IMR-90 (cell line): ENCODE measurements at regions not wholly inside any gene's neighbourhood (a gene's known extent, or its start where the extent isn't known, plus 50 kb on each side); places are given as distances from the start of the nearest gene placed in this dataset.

Source experiments
- ATAC-seq: fragments of 200-7000 bp; cut with Tn5 transposase; 2 replicates; pipeline ENCODE4 v1.9.1; 2020; ENCODE audit warnings: low read depth, mild to moderate bottlenecking, moderate library complexity
- BruUV-seq: library from RNA; stranded (reverse); fragments of 400-500 nt; replicated peaks from 2 replicates; lab custom pipeline; 2021; lab: Mats Ljungman, UMichigan
- CTCF ChIA-PET: fragments of 300-600 bp; formaldehyde crosslinking; extraction: SDS; loops from one replicate; lab custom pipeline; 2021; ENCODE audit warnings: antibody characterized with exemption; lab: Yijun Ruan, JAX
- POLR2A ChIA-PET: fragments of 300-600 bp; sonication (Branson Sonifier 250); formaldehyde crosslinking; loops from one replicate; lab custom pipeline; 2022; ENCODE audit warnings: antibody characterized with exemption; ENCODE audit not compliant: unreplicated experiment; lab: Charles Lee
- DNase-seq: peaks from one replicate; pipeline ENCODE4 v3.0.0; 2013
- H2AFZ ChIP-seq: replicated peaks from 2 replicates; pipeline ENCODE3; 2013; ENCODE audit warnings: low read length, mild to moderate bottlenecking; ENCODE audit not compliant: poor library complexity
- H2AK5ac ChIP-seq: 2 replicates; pipeline ENCODE4 v1.6.1; 2013; ENCODE audit warnings: low read depth, low read length, inconsistent platforms
- H2AK9ac ChIP-seq: replicated peaks from 2 replicates; pipeline ENCODE3; 2013; ENCODE audit warnings: mild to moderate bottlenecking, low read depth, low read length, moderate library complexity; ENCODE audit not compliant: poor library complexity
- H2BK120ac ChIP-seq: 2 replicates; pipeline ENCODE4 v1.6.1; 2013; ENCODE audit warnings: low read depth, low read length, inconsistent platforms
- H2BK15ac ChIP-seq: 3 replicates; pipeline ENCODE4 v1.6.1; 2013; ENCODE audit warnings: low read depth, low read length, inconsistent platforms
- H2BK20ac ChIP-seq: 2 replicates; pipeline ENCODE4 v1.6.1; 2013; ENCODE audit warnings: low read depth, mild to moderate bottlenecking, inconsistent platforms, low read length, moderate library complexity
- H2BK5ac ChIP-seq: 2 replicates; pipeline ENCODE4 v1.6.1; 2013; ENCODE audit warnings: mild to moderate bottlenecking, low read depth, low read length, inconsistent platforms; ENCODE audit not compliant: poor library complexity, severe bottlenecking
- H3K14ac ChIP-seq: replicated peaks from 2 replicates; pipeline ENCODE4 v1.6.1; 2013; ENCODE audit warnings: low read depth, low read length, inconsistent platforms
- H3K18ac ChIP-seq: 2 replicates; pipeline ENCODE4 v1.6.1; 2013; ENCODE audit warnings: low read depth, low read length, control low read depth
- H3K23ac ChIP-seq: 2 replicates; pipeline ENCODE4 v1.6.1; 2013; ENCODE audit warnings: low read depth, low read length, inconsistent platforms
- H3K27ac ChIP-seq: 2 replicates; pipeline ENCODE4 v1.5.1; 2013; ENCODE audit warnings: mild to moderate bottlenecking, control low read depth, low read length; ENCODE audit not compliant: insufficient read depth
- H3K27me3 ChIP-seq: 2 replicates; pipeline ENCODE4 v1.6.1; 2013; ENCODE audit warnings: low read length; ENCODE audit not compliant: control insufficient read depth, insufficient read depth
- H3K36me3 ChIP-seq: 2 replicates; pipeline ENCODE4 v1.6.1; 2013; ENCODE audit warnings: low read length, mixed read lengths; ENCODE audit not compliant: control insufficient read depth, insufficient read depth
- H3K4ac ChIP-seq: 2 replicates; pipeline ENCODE4 v1.6.1; 2013; ENCODE audit warnings: low read depth, low read length, inconsistent platforms
- H3K4me1 ChIP-seq: 2 replicates; pipeline ENCODE4 v1.6.1; 2013; ENCODE audit warnings: low read length, mixed read lengths; ENCODE audit not compliant: control insufficient read depth, insufficient read depth
- H3K4me2 ChIP-seq: 2 replicates; pipeline ENCODE4 v1.6.1; 2013; ENCODE audit warnings: low read depth, mild to moderate bottlenecking, control low read depth, low read length, moderate library complexity
- H3K4me3 ChIP-seq: 2 replicates; pipeline ENCODE4 v1.5.1; 2013; ENCODE audit warnings: low read depth, mild to moderate bottlenecking, control low read depth, low read length, moderate library complexity; ENCODE audit not compliant: insufficient read depth
- H3K56ac ChIP-seq: 2 replicates; pipeline ENCODE4 v1.6.1; 2013; ENCODE audit warnings: low read length, inconsistent platforms; ENCODE audit not compliant: insufficient read depth; ENCODE audit errors: extremely low read depth
- H3K79me1 ChIP-seq, 2 experiments: 2 replicates each; pipeline ENCODE4 v1.6.1; 2013; ENCODE audit warnings: low read length in 2 of 2, inconsistent platforms in 1 of 2, low read depth in 1 of 2
- H3K9ac ChIP-seq: 2 replicates; pipeline ENCODE4 v1.6.1; 2013; ENCODE audit warnings: low read depth, low read length, control low read depth
- H3K9me1 ChIP-seq: 2 replicates; pipeline ENCODE4 v1.6.1; 2013; ENCODE audit warnings: low read length, inconsistent platforms; ENCODE audit not compliant: insufficient read depth
- H3K9me3 ChIP-seq: 2 replicates; pipeline ENCODE4 v1.6.1; 2013; ENCODE audit warnings: low read length; ENCODE audit not compliant: control insufficient read depth, insufficient read depth
- H4K20me1 ChIP-seq: 2 replicates; pipeline ENCODE4 v1.6.1; 2013; ENCODE audit warnings: low read length, inconsistent platforms; ENCODE audit not compliant: insufficient read depth
- H4K5ac ChIP-seq: 2 replicates; pipeline ENCODE4 v1.6.1; 2013; ENCODE audit warnings: mild to moderate bottlenecking, low read depth, low read length, control low read depth
- H4K8ac ChIP-seq, 2 experiments: 2 replicates each; pipeline ENCODE4 v1.6.1; 2013; ENCODE audit warnings: low read depth in 2 of 2, low read length in 2 of 2, control low read depth in 1 of 2, inconsistent platforms in 1 of 2
- H4K91ac ChIP-seq: 2 replicates; pipeline ENCODE4 v1.6.1; 2013; ENCODE audit warnings: low read depth, low read length, inconsistent platforms; ENCODE audit not compliant: insufficient read depth
- FOS ChIP-seq: fragments of 150-350 bp; IDR thresholded peaks from 2 replicates; pipeline ENCODE4 v1.6.1; 2016; ENCODE audit warnings: low read depth, low read length
- POLR2A ChIP-seq: IDR thresholded peaks from 2 replicates; pipeline ENCODE4 v1.6.1; 2012; ENCODE audit warnings: mild to moderate bottlenecking, low read depth, low read length
- RAD21 ChIP-seq: IDR thresholded peaks from 2 replicates; pipeline ENCODE4 v1.6.1; 2012; ENCODE audit warnings: low read length, improper control_type of control experiment
- SMC3 ChIP-seq: fragments of 150-350 bp; IDR thresholded peaks from 2 replicates; pipeline ENCODE4 v1.6.1; 2016; ENCODE audit warnings: low read depth, mild to moderate bottlenecking, antibody characterized with exemption, low read length, moderate library complexity
- WGBS, 2 experiments: methylation state at CpG; one replicate each; pipeline versions ENCODE4 v1.1.5 to v1.1.7; 2013; ENCODE audit warnings: missing lambda C conversion rate in 2 of 2; ENCODE audit not compliant: insufficient read length in 1 of 2; ENCODE audit errors: extremely low coverage in 2 of 2; 5-methylcytosine and 5-hydroxymethylcytosine counted together
- dilution Hi-C: fragments of 300-500 bp; cut with HindIII; formaldehyde crosslinking; loops from one replicate; pipeline ENCODE4 v1.14.3; 2018; ENCODE audit warnings: low sequenced_read_pairs; ENCODE audit not compliant: unreplicated experiment
- in situ Hi-C: fragments of 300-500 bp; cut with MboI; formaldehyde crosslinking; loops from 3 replicates; pipeline ENCODE4 v1.14.3; 2019; ENCODE audit warnings: low sequenced_read_pairs, inconsistent platforms, mixed read lengths
- intact Hi-C: fragments of 100-400 bp; cut with micrococcal nuclease; formaldehyde crosslinking; loops from 2 replicates; pipeline ENCODE4 v1.10.0; 2022
- TF ChIP-seq, protein P1 (sequence below): fragments of 150-350 bp; IDR thresholded peaks from 2 replicates; pipeline ENCODE4 v1.6.1; 2016; ENCODE audit warnings: low read depth, mild to moderate bottlenecking, low read length, moderate library complexity, borderline replicate concordance
- TF ChIP-seq, protein P2 (sequence below): fragments of 150-350 bp; IDR thresholded peaks from 2 replicates; pipeline ENCODE4 v1.6.1; 2017; ENCODE audit warnings: mild to moderate bottlenecking, antibody characterized with exemption, low read length, low read depth
- TF ChIP-seq, protein P3 (sequence below): conservative IDR thresholded peaks from 2 replicates; pipeline ENCODE4 v1.5.1; 2012; ENCODE audit warnings: mild to moderate bottlenecking, low read depth, low read length, improper control_type of control experiment

DNA sequence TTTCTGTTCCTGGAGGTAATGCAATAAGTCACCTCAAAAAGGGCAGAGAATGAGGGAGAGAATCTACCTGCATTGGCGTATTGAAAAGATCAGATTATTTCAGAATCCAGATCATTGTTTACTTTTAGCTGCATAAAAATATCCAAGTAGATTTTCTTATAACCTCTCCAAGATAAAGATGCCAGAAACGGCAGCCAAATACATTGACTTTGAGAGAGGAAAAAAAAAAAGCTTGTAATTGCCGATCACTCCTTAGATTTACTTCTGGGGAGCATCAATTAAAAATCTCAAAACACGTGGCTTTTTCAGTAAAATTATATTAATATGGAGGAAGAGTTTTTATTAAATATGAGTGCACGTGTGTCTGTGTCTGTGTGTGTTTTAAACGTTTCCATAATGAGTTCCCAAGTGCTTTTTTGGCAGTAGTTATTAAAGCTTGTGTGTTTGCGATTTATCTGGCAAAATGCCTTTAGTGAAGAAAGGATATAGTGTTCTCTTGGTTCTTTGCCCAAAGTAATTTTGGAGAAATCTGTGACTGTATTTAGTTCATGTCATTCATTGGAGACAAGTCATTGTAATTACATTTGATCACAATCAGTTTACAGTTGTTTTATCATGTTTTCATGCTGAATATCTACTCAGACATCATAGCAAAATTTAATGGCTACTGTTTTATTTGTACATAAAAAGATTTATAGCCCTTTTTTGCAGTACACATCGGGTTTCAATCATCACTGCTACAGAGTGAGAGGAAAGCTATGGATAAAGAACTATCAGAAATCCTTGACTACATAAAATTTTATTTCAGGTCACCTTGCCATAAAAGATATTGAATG, 176.1 kb downstream of the TM9SF2 start:
- CTCF ChIA-PET, result interaction anchor here (0.5 to 1.3 kb wide), 2 partner anchors 21 to 69 kb away, joined by 4 read pairs; no protein-coding TSS in a partner anchor
- no peak overlapping the region for H2BK20ac ChIP-seq
- no peak overlapping the region for H3K23ac ChIP-seq
- H3K9me1 ChIP-seq, result no peaks in the 10 kb centered on the region
- no peak overlapping the region for H3K4ac ChIP-seq
- no peaks in the 10 kb centered on the region; the same call in 1 of the 2 replicates for H3K27me3 ChIP-seq
- H2AK5ac ChIP-seq, result no peak overlapping the region
- dilution Hi-C loops (no loop called here), in situ Hi-C loops (no loop called here), intact Hi-C loops (no loop called here)
- H2AFZ ChIP-seq, result no peak overlapping the region
- no peak overlapping the region for H2BK120ac ChIP-seq
- H3K27ac ChIP-seq, result no peak overlapping the region
- H3K36me3 ChIP-seq, result no peaks in the 10 kb centered on the region
- H3K18ac ChIP-seq, result no peak overlapping the region
- no peaks in the 10 kb centered on the region for H3K4me1 ChIP-seq
- no peaks in the 10 kb centered on the region for H4K20me1 ChIP-seq
- H3K4me2 ChIP-seq, result no peak overlapping the region
- POLR2A ChIA-PET, result no interaction called here
- H3K4me3 ChIP-seq, result no peak overlapping the region
- DNase-seq (no peak), ATAC-seq (no peak)
- H3K9me3 ChIP-seq, result no peaks in the 10 kb centered on the region
- no peak overlapping the region for H4K91ac ChIP-seq
- no peak overlapping the region for H4K8ac ChIP-seq
- no peaks in the 10 kb centered on the region for H3K79me1 ChIP-seq
- no TSS peak for BruUV-seq
- H2AK9ac ChIP-seq, result no peak overlapping the region
- no peak overlapping the region for H3K14ac ChIP-seq
- no peak overlapping the region for H2BK15ac ChIP-seq
- no peak overlapping the region for H3K56ac ChIP-seq
- no CpG with 5 or more reads among the region's 8 CpGs for WGBS, 2 experiments
- no peak overlapping the region for H2BK5ac ChIP-seq
- no peak overlapping the region for H4K5ac ChIP-seq
- H3K9ac ChIP-seq, result no peak overlapping the region
- no peak for TF ChIP-seq POLR2A
- TF ChIP-seq, protein P1, sequence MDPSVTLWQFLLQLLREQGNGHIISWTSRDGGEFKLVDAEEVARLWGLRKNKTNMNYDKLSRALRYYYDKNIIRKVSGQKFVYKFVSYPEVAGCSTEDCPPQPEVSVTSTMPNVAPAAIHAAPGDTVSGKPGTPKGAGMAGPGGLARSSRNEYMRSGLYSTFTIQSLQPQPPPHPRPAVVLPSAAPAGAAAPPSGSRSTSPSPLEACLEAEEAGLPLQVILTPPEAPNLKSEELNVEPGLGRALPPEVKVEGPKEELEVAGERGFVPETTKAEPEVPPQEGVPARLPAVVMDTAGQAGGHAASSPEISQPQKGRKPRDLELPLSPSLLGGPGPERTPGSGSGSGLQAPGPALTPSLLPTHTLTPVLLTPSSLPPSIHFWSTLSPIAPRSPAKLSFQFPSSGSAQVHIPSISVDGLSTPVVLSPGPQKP, result no peak
- TF ChIP-seq SMC3, result no peak
- TF ChIP-seq RAD21, result no peak
- no peak for TF ChIP-seq FOS
- TF ChIP-seq, protein P2, sequence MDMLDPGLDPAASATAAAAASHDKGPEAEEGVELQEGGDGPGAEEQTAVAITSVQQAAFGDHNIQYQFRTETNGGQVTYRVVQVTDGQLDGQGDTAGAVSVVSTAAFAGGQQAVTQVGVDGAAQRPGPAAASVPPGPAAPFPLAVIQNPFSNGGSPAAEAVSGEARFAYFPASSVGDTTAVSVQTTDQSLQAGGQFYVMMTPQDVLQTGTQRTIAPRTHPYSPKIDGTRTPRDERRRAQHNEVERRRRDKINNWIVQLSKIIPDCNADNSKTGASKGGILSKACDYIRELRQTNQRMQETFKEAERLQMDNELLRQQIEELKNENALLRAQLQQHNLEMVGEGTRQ, result no peak
- TF ChIP-seq, protein P3, sequence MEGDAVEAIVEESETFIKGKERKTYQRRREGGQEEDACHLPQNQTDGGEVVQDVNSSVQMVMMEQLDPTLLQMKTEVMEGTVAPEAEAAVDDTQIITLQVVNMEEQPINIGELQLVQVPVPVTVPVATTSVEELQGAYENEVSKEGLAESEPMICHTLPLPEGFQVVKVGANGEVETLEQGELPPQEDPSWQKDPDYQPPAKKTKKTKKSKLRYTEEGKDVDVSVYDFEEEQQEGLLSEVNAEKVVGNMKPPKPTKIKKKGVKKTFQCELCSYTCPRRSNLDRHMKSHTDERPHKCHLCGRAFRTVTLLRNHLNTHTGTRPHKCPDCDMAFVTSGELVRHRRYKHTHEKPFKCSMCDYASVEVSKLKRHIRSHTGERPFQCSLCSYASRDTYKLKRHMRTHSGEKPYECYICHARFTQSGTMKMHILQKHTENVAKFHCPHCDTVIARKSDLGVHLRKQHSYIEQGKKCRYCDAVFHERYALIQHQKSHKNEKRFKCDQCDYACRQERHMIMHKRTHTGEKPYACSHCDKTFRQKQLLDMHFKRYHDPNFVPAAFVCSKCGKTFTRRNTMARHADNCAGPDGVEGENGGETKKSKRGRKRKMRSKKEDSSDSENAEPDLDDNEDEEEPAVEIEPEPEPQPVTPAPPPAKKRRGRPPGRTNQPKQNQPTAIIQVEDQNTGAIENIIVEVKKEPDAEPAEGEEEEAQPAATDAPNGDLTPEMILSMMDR, result no peak
